Stimulated activated CD4-positive, alpha-beta T cell treated with anti-CD3 and anti-CD28 coated beads, Interleukin-4, amount 100 ng/mL, for 24 hours (primary cell): ENCODE measurements at regions not wholly inside any gene's neighbourhood (a gene's known extent, or its start where the extent isn't known, plus 50 kb on each side); places are given as distances from the start of the nearest gene placed in this dataset.
A peak's percentile ranks its signal among the peaks of the same experiment; 100 is the strongest.
"Not testable (repeated sequence)": the region's sequence is repeated elsewhere in the genome, so short reads cannot be mapped to it uniquely, and the experiment has no call there.

Experiments used
- DNase-seq: peaks from one replicate; pipeline ENCODE4 v3.0.0-alpha.2; 2020

DNA sequence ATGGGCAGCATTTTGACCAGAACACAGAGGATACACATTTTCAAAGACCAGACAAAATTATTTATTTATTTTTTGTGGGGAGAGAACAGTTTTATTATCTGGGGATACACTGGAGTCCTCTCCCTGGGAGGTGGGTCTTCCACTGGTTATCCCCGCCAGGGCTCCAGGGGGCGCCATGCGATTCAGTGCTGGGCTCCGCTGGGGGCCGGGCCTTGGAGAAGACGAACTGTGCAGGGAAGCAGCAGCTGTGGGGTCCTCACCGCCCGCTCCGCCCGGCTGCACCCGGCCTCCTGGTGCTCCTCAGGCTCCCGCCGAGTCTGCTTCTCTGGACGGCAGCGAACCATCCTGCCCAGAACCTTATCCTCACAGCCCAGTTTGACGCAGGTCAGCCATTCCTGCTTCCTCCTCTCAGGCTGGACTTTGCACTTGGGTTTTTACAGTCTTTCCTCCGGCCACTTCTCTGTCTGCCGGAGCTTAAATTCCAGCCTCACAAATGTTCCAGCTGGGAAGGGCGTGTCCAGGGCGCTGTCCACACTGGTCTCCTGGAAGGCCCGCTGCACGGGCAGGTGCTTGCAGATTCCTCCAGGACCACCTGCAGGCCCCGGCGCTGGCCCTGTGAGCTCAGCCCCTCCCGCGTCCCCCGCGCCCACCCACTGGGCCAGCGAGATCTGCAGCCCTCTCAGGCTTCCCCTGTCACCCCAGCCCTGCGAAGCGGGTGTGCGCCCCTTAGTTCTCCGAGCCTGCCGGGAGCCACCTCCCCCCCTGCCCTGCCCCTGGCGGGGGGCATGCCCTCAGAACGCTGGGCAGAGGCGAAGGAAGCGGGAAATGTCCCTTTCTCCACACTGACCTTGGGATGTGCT is 1830.0 kb upstream of the DEFB115 start:
- no peak for DNase-seq

DNA sequence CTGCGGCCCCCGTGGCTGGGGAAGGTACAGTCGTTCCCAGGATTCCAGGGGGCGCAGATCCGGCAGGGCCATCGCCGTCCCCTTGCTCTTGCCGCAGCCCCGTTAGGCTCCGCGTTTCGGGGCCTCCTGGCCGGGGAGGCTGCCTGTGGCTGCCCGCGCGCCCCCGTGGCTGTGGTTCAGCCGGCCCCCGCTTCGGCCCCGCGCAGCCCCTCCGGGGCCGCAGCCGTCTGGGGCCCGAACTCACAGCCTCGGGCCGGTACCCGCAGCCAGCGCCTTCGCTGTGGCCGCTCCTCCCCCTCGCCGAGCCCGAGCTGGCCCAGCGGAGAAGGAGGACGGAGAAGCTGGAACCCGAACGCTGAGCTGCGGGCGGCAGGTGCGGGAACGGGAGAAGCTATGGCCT is 1826.9 kb upstream of the DEFB115 start:
- DNase-seq = no peak

DNA sequence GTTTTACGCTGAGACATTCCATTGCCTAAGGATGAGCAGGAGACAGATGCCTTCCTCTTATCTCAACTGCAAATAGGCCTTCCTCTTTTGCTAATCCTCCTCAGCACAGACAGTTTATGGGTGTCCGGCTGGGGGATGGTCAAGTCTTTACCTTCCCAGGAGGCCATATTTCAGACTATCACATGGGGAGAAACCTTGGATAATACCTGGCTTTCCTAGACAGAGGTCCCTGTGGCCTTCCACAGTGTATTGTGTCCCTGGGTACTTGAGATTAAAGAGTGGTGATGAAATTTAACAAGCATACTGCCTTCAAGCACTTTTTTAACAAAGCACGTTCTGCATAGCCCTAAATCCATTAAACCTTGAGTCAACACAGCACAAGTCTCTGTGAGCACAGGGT is 1816.7 kb upstream of the DEFB115 start:
- not testable (repeated sequence) for DNase-seq

DNA sequence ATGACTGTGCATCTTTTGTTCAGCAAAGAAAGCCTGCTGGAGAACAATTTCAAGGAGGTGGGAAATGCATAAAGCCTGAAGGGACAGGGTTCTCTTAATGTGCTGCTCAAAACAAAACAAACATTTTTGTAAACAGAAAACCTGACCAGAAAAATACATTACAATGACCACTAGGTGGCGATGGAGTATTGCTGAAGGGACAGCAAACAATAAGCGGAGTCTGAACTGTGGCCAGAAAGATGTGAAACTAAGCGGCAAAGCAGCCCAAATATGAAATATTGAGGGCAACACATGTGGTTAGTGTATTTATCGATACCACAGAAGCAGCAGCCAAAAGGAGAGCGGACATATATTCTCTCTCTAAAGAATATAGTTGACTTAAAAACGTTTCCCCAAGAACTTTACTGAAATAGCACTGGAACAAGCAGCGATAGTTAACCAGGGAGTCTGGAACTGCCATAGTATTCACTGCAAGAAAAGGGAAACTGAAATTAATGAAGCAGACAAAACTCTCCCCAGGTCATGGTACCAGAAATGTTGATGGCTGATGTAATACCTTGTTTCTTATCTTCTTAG is 1814.2 kb upstream of the DEFB115 start:
- not testable (repeated sequence) for DNase-seq

DNA sequence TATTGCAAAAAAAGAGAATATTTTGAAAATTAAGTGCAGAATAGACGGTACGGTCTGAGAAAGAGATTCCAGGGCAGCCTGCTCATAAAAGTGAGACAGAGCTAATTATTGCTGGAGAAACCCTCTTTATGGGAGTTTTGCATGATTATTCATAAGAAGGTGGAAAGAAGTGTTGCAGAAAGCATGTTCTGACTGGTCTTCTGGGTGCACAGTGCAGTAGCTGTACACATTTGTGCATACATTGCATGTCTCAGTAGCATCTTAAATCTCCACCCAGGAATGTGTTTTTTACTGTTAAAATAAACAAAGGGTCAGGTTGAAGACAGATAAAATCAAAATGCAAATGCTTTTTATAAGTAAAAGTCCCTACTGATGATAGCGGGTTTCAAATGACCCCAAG is 1813.6 kb upstream of the DEFB115 start:
- DNase-seq = peak; percentile 11

DNA sequence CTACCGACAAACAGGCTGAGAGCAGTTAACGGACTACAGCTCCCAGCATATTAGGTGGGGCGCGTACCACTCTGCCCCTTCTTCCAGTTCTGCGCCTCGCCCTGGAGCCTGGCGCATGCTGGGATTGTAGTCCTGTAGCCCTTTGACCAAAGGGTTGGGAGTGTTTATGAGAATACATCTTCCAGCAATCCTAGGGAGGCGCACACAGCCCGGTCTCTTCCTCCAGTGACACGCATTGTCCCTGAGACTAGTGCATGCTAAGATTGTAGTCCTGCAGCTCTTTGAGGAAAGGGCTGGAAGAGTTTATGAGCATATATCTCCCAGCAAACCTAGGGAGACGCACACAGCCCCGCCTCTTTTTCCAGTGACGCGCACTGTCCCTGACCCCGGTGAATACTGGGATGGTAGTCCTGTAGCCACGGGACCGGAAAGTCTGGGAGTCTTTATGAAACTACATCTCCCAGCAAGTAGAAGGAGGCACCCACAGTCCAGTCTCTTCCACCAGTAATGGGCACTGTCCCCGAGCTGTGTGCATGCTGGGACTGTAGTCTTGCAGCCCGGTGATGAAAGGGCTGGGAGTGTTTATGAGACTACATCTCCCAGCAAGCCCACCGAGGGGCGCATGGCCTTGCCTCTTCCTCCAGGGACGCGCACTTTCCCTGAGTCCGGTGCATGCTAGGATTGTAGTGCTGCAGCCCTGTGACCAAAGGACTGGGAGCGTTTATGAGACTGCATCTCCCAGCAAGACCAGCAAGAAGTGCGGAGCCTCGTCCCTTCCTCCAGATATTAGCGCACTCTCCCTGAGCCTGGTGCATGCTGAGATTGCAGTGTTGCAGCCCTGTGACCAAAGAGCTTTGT is 1812.2 kb upstream of the DEFB115 start:
- DNase-seq = peak; percentile 27

DNA sequence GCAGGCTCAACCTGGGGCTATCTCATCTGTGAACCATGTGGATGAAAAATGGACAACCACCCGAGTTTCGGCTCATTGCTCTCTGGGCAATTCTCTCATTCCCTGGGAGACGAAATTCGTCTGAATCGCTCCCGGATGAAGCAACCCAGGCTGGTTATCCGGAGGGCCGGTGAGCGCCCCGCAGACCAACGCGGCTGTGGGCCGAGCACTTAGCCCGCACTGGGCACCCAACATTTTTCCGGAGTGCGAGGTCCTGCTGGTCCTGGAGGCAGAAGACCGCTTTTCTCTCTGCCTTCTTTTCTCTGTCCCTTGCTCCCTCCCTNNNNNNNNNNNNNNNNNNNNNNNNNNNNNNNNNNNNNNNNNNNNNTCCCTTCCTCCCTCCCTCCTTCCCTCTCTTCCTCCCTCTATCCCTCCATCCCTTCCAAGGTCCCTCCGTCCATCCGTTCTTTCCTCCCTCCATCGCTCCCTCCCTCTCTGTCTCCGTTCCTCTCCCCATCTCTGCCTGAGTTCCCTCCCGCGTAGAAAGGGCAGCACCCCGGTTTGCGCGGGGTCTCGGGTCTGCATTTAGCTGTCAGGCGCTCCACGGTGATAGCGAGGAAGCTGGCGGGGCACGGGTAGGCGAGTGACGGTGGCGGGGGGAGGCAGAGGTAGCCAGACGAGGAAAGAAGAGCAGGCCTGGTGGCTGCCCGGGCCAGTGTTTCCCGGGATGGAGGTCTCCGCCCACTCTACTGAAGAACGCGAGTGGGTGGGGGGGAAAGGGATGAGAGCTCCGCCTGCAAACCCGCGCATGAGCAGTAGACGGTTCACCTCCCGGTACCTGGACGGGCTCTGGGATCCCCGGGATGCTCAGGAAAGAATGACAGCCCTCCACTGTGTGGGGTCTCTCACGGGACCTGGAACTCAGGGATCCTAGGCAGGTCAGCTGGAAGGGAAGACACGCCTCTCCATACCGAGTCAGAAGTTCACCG is 1809.7 kb upstream of the DEFB115 start:
- not testable (repeated sequence) for DNase-seq

DNA sequence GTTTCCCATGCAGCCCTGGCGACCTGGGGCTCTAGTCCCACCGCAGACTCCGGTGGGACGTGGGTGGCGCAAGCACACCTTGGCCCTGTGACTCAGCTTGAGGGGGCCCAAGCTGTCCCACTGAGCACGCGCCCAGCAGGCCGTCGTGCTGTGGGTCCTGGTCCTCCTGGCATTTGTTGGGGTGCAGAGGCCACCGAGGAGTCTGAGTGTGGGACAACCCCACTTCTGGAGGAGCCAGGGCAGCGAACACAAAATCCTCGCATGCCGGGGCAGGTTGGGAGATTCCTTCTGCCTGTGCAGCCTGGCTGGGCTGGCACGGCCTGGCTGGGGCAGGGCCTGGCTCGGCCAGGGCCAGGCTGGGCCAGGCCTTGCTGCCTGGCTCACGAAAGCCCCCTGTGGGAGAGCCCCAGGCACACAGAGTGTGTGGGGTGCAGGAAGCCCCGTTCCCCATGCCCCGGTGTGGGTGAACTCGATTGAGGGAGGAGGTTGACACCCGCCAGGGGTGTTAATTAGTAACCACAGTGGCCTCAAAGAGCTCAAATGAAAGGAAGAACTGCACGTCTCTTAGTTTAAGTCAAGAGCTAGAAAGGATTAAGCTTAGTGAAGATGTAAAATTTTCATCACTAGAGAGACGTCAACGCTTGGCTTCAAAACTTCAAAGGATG is 1808.5 kb upstream of the DEFB115 start:
- DNase-seq = no peak

DNA sequence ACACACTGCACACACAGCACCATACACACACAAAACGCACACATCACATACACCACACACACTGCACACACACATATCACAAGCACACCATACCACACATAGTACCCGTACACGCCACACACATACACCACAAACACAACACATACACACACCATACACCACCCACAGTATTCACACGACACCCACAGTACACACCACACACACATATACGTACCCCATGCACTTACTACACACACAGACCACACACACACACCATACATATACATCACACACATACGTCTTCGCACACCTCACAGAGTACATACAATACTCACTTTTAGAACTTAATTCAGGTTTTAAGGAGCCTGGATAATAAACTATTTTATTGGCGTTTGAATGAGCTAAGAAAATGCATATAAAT is 1805.3 kb upstream of the DEFB115 start:
- DNase-seq = no peak

DNA sequence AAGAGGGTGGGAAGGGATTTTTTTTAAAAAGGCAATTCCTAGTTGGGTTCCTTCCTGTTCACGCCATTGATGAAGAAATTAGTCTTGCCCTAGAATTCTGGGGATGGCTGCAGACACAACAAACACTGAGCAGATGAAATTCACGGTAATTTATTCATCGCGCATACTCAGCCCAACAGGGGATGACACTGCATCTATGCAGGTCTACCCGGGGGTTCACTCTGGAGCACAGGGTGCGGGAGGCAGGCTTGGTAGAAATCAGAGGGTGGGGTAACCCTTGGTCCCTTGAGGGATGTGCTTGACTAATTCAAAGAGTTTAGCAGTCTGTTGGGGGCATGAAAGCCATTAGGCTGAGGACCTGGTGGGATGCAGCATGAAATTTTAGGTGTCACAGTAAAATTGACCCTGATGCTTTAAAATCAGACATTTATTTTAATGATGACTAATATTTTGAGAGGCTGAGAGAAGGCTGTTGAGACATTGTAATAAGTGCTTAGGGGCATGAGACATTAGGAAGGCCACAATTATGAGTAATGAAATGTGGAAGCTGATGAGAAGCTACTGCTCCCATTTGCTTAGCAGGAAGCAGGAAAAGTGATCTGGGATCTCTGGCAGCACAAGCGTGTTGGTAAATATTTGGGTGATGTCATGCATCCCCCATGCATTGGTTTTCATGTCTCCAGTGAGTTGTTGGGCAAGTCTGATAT is 1800.3 kb upstream of the DEFB115 start:
- DNase-seq = not testable (repeated sequence)

DNA sequence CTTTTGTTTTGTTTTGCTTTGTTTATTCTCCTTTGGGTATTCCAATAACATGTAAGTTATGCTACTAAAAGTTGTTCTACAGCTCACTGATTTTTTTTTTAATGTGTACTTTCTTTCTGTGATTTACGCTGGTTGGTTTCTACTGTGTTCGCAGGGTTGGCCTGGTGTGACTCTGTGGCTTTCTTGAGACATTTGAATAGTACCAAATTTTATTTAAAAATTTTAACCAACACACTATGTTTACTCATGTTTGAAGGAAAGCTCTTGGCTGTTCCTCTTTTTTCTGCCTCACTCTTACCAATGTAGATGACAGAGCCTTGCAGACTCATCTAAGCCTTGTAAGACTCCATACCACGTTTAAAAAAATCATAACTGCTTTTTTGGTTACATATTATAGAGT is 1784.9 kb upstream of the DEFB115 start:
- DNase-seq = no peak

DNA sequence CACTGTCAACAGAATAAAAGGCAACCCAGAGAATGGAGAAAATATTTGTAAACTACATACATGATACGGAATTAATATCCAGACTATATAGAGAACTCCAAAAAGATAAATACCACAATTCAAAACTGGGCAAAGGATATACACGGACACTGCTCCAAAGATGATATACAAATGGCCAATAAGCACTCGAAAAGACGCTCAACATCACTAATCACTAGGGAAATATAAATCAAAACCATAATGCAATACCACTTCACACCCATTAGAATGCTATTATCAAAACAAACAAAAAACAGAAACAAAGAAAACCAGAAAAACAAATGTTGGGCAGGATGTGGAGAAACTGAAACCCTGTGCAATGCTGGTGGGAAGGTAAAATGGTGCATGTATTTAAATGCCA is 1764.6 kb upstream of the DEFB115 start:
- DNase-seq = not testable (repeated sequence)

DNA sequence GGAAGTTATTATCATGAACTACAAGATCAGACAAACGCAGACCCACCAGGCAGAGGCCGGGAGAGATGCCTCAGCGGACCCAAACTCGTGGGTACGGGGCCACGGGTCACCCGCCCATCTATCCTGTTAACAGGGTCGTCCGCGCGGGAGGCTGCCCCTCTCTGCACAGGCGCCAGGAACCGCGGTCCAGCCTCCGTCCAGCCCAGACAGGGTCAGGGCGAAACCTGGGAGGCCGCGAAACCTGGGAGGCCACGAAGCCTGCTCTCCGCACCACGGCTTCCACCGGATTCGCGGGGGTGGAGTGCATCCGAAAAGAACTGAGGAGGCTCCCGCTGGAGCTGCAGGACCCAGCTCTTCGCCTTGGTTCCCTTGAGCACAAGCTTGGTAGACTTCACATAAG is 1760.7 kb upstream of the DEFB115 start:
- DNase-seq = not testable (repeated sequence)

DNA sequence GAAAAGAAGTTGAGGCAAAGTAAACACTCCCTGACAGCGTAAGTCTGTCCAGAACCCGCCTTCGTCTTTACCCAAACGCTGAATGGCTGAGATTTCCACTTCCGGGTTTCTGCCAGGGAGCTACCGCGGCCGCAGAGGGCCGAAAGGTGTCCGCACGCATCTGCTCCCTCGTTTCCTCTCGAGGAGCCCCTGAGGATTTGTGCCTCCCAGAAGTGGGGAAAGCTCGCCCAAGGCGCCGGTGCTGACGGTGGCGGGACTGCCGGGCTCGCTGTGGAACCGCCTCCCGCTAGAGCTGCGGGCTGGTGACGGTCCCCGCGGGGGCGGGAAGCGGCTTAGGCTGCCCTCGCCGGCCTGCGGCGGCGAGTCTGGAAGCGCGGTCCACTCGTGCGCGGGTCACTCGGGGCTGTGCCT is 1760.2 kb upstream of the DEFB115 start:
- DNase-seq = no peak

DNA sequence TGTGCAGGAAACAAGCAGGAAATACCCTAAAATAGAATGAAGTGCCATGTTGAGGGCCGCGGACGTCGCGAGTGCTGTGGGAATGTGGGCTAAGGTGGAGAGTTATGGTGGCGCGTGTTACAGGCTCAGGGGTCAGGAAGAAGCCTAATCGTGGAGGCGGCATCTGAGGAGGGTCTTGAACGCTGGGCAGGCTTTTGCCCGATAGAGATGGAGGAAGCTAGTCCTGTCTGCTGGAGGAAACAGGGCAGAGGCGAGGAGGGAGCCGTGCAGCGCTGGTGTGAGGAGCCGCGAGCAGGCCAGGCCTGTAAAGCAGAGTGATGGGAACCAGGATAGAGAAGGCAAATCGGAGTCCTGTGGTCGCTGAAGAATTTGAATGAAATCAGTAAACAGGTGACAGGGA is 1759.8 kb upstream of the DEFB115 start:
- DNase-seq = peak; percentile 7

DNA sequence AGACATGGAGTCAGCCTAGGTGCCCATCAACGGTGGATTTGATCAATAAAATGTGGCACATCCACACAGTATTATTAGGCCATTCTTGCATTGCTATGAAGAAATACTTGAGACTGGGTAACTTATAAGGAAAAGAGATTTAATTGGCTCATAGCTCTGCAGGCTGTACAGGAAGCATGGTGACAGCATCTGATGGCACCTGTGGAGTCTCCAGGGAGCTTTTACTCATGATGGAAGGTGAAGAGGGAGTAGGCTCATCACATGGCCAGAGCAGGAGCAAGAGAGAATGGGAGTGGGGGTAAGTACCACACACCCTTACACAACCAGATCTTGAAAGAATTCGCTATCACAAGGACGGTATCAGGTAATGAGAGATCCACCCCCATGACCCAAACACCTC is 1756.7 kb upstream of the DEFB115 start:
- DNase-seq = peak; percentile 4

DNA sequence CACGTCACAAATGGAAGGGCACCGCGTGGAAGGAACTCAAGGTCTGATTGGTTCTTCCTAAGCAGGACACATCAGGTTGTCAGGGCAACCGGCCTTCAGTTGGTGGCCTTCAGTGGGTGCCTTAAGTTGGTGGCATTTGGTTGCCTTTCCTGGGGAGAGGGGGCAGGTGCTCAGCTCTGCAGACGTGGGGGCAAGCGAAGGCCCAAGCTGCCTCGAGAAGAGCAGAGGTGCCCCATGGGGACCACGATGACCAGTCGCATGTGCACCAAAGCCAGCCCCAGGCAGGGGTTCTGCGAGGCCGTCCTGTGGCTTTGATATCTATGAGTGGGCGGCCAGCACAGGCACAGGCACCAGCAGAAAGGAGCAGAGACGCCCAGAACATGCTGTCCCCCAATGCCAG is 1742.8 kb upstream of the DEFB115 start:
- DNase-seq = not testable (repeated sequence)

DNA sequence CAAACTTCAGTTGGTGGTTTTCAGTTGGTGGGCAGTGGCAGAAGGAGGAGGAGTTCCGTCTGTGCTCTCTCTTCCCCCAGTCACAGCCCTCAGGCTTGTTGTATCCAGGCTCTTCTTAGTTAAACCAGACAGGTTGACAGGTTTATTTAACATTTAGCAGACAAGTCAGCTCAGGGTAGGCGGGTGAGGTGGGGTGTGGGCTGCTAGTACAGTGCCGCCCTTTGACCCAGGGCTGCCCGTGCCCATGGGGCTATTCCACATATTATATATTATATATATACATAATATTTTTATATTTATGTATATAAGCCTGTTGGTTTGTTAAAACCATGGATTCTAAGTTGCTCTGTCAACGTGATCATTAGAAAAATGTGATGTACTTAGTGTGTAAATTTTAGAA is 1740.6 kb upstream of the DEFB115 start:
- DNase-seq = not testable (repeated sequence)

DNA sequence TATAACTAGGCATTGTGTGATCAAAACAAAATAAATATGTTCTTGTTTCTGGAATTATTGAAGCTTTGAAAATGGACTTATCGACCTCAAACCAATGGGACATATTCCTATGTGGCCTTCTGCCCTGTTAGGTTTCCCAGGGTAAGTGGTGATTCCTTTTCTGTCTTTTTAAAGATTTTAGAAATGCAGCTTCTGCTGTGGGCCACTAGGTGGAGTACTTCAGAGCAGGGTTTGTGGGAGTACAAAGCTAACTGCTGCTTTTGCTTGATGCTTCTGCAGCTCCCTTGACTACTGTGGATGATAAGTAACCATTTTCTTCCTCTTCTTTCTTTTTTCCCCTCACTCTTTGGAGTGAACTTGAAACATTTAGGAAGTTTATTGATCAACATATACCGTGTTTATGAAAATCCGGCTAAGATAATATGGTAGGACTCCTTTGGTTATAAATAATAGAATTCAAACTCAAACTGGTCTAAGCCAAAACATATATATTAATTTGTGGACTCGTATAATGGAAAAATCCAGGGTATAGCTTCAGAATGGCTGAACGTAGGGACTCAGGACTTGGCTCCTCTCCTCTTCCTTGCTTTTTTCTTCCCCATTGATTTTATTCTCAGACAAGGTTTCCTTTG is 1737.7 kb upstream of the DEFB115 start:
- not testable (repeated sequence) for DNase-seq

DNA sequence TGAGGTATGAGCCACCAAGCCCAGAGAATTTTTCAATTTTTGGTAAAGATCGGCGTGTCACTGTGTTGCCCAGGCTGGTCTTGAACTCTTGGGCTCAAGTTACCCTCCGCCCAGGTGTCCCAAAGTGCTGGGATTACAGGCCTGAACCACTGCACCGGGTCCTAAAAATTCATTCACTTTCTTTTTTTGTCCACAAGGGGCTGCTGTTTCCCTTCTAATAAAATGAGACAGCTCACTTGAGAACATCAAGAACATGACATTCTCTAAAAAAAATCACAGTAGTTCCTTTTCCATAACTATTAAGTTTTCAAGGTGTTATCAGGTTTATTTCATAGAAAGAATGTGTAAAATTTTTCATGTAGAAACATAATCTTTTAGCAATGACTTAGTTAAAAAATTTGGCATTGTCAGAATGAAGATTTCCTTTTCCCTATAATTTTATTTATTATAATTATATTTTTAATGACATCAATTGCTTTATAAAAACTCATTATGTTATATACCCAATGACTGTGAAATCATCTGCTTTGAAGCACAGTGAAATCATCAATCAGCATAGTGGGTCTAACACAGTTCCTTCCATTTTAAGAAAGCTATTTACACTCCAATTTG is 1723.8 kb upstream of the DEFB115 start:
- not testable (repeated sequence) for DNase-seq
